Neuronal stem cell (in vitro differentiated cells): ENCODE measurements at regions not wholly inside any gene's neighbourhood (a gene's known extent, or its start where the extent isn't known, plus 50 kb on each side); places are given as distances from the start of the nearest gene placed in this dataset.

ENCODE experiments used
- DNase-seq: peaks from one replicate; pipeline ENCODE4 v3.0.0-alpha.2; 2013; ENCODE audit warnings: low spot score
- H2AFZ ChIP-seq: one replicate; pipeline ENCODE4 v1.6.1; 2013; ENCODE audit warnings: mild to moderate bottlenecking, low read length, inconsistent platforms
- H2AK5ac ChIP-seq: 2 replicates; pipeline ENCODE4 v1.6.1; 2013; ENCODE audit warnings: low read depth, mild to moderate bottlenecking, inconsistent platforms, low read length, moderate library complexity, mixed read lengths
- H2BK120ac ChIP-seq: 2 replicates; pipeline ENCODE4 v1.6.1; 2013; ENCODE audit warnings: low read depth, mild to moderate bottlenecking, inconsistent platforms, low read length, moderate library complexity, mixed read lengths
- H2BK12ac ChIP-seq: one replicate; pipeline ENCODE4 v1.6.1; 2013; ENCODE audit warnings: low read length, inconsistent platforms
- H2BK15ac ChIP-seq: 2 replicates; pipeline ENCODE4 v1.6.1; 2013; ENCODE audit warnings: mild to moderate bottlenecking, low read length, inconsistent platforms, mixed read lengths
- H2BK5ac ChIP-seq: one replicate; pipeline ENCODE4 v1.6.1; 2013; ENCODE audit warnings: inconsistent platforms, mild to moderate bottlenecking, low read length, moderate library complexity
- H3K14ac ChIP-seq: one replicate; pipeline ENCODE4 v1.6.1; 2013; ENCODE audit warnings: low read length, inconsistent platforms
- H3K18ac ChIP-seq: 2 replicates; pipeline ENCODE4 v1.6.1; 2013; ENCODE audit warnings: low read length, inconsistent platforms
- H3K23ac ChIP-seq: 2 replicates; pipeline ENCODE4 v1.6.1; 2013; ENCODE audit warnings: low read depth, mild to moderate bottlenecking, mixed read lengths, low read length, inconsistent platforms; ENCODE audit not compliant: poor library complexity
- H3K27ac ChIP-seq: replicated peaks from 3 replicates; pipeline ENCODE4 v1.5.1; 2013; ENCODE audit warnings: low read length, inconsistent platforms
- H3K27me3 ChIP-seq, 3 experiments: 2 replicates each; pipeline ENCODE4 v1.6.1; 2013; ENCODE audit warnings: low read length in 3 of 3, mild to moderate bottlenecking in 2 of 3, inconsistent platforms in 1 of 3, low read depth in 1 of 3, mixed read lengths in 1 of 3, moderate library complexity in 1 of 3; ENCODE audit not compliant: control insufficient read depth in 3 of 3, insufficient read depth in 3 of 3
- H3K36me3 ChIP-seq, 2 donors: replicated peaks in 1 of 2; 2 replicates each; pipeline ENCODE4 v1.6.1; 2013; ENCODE audit warnings: low read length in 2 of 2; ENCODE audit not compliant: control insufficient read depth in 2 of 2, insufficient read depth in 2 of 2
- H3K4ac ChIP-seq: 2 replicates; pipeline ENCODE4 v1.6.1; 2013; ENCODE audit warnings: inconsistent platforms, mild to moderate bottlenecking, low read length, moderate library complexity
- H3K4me1 ChIP-seq, 2 donors: 1 replicate in 1 of 2; 2 replicates in 1 of 2; pipeline ENCODE4 v1.6.1; 2013; ENCODE audit warnings: low read length in 2 of 2, low read depth in 1 of 2; ENCODE audit not compliant: control insufficient read depth in 2 of 2, insufficient read depth in 1 of 2
- H3K4me2 ChIP-seq: one replicate; pipeline ENCODE4 v1.6.1; 2013; ENCODE audit warnings: mild to moderate bottlenecking, low read length, inconsistent platforms; ENCODE audit not compliant: insufficient read depth, poor library complexity, severe bottlenecking
- H3K4me3 ChIP-seq, 2 donors: 2 replicates each; pipeline ENCODE4 v1.5.1; 2013; ENCODE audit warnings: low read length in 2 of 2, mild to moderate bottlenecking in 2 of 2, inconsistent platforms in 1 of 2, moderate library complexity in 1 of 2
- H3K79me1 ChIP-seq: one replicate; pipeline ENCODE4 v1.6.1; 2013; ENCODE audit warnings: low read depth, mild to moderate bottlenecking, inconsistent platforms, low read length, moderate library complexity
- H3K9ac ChIP-seq: one replicate; pipeline ENCODE4 v1.6.1; 2013; ENCODE audit warnings: mild to moderate bottlenecking, low read depth, low read length, inconsistent platforms; ENCODE audit not compliant: poor library complexity
- H3K9me3 ChIP-seq, 2 donors: replicated peaks in 1 of 2; 2 replicates each; pipeline versions ENCODE3 to v1.6.1; 2013; ENCODE audit warnings: low read length in 2 of 2, mild to moderate bottlenecking in 2 of 2, inconsistent platforms in 1 of 2, low read depth in 1 of 2, mixed read lengths in 1 of 2, moderate library complexity in 1 of 2; ENCODE audit not compliant: control insufficient read depth in 2 of 2, insufficient read depth in 1 of 2
- H4K8ac ChIP-seq: one replicate; pipeline ENCODE4 v1.6.1; 2013; ENCODE audit warnings: low read depth, mild to moderate bottlenecking, inconsistent platforms, low read length, moderate library complexity
- H4K91ac ChIP-seq: one replicate; pipeline ENCODE4 v1.6.1; 2013; ENCODE audit warnings: low read length, low read depth, mild to moderate bottlenecking, inconsistent platforms; ENCODE audit not compliant: poor library complexity
- WGBS, 2 donors: extraction: QIAGEN DNeasy Blood & Tissue Kit; methylation state at CpG; one replicate each; pipeline ENCODE4 v1.1.7; 2013; ENCODE audit warnings: missing lambda C conversion rate in 2 of 2, mixed read lengths in 1 of 2; ENCODE audit not compliant: insufficient read length in 2 of 2, insufficient replicate concordance in 1 of 2; ENCODE audit errors: extremely low coverage in 2 of 2; 5-methylcytosine and 5-hydroxymethylcytosine counted together

GRCh38 chr3:39752751-39753150 lies 56.7 kb upstream of the MYRIP start:
- no peaks in the 10 kb centered on the region for H3K27me3 ChIP-seq
- no peak overlapping the region for H3K4me2 ChIP-seq
- H2BK120ac ChIP-seq: no peak overlapping the region
- H3K27ac ChIP-seq: no peak overlapping the region
- no CpG with 5 or more reads among the region's 1 CpG for WGBS, 2 donors
- no peak overlapping the region for H3K18ac ChIP-seq
- no peak for DNase-seq
- no peak overlapping the region for H4K91ac ChIP-seq
- no peak overlapping the region for H3K9ac ChIP-seq
- H2AK5ac ChIP-seq: no peak overlapping the region
- no peak overlapping the region for H3K4ac ChIP-seq
- no peak overlapping the region for H3K14ac ChIP-seq
- no peak overlapping the region for H2AFZ ChIP-seq
- no peaks in the 10 kb centered on the region for H3K79me1 ChIP-seq
- no peaks in the 10 kb centered on the region for H3K9me3 ChIP-seq
- H4K8ac ChIP-seq: no peak overlapping the region
- no peak overlapping the region for H2BK15ac ChIP-seq
- H3K4me1 ChIP-seq: no peaks in the 10 kb centered on the region
- no peaks in the 10 kb centered on the region for H3K36me3 ChIP-seq
- no peak overlapping the region for H2BK5ac ChIP-seq
- H3K4me3 ChIP-seq: no peak overlapping the region
- no peak overlapping the region for H2BK12ac ChIP-seq
- no peak overlapping the region for H3K23ac ChIP-seq

- Histone ChIP-seq H3K4ac (no peak overlapping the region), H2AK5ac (no peak overlapping the region)
Measured at GRCh38 chr3:39753391-39753790, 56.0 kb upstream of the MYRIP start.

GRCh38 chr3:39754549-39754948 lies 54.9 kb upstream of the MYRIP start:
- no peaks in the 10 kb centered on the region for H3K79me1 ChIP-seq
- H3K14ac ChIP-seq: no peak overlapping the region
- no peak overlapping the region for H4K91ac ChIP-seq
- no peak overlapping the region for H3K4ac ChIP-seq
- H2BK12ac ChIP-seq: no peak overlapping the region
- H2BK15ac ChIP-seq: no peak overlapping the region
- H2BK5ac ChIP-seq: no peak overlapping the region
- H3K27ac ChIP-seq: no peak overlapping the region
- H3K23ac ChIP-seq: no peak overlapping the region
- no peaks in the 10 kb centered on the region for H3K27me3 ChIP-seq
- no peak for DNase-seq
- H3K36me3 ChIP-seq: no peaks in the 10 kb centered on the region
- H3K4me3 ChIP-seq: no peak overlapping the region
- no peak overlapping the region for H3K4me2 ChIP-seq
- no peaks in the 10 kb centered on the region for H3K4me1 ChIP-seq
- H3K9ac ChIP-seq: no peak overlapping the region
- no peak overlapping the region for H2AK5ac ChIP-seq
- no peak overlapping the region for H2BK120ac ChIP-seq
- H3K18ac ChIP-seq: no peak overlapping the region
- no peaks in the 10 kb centered on the region for H3K9me3 ChIP-seq
- WGBS, 2 donors: no CpG with 5 or more reads among the region's 3 CpGs
- no peak overlapping the region for H4K8ac ChIP-seq
- H2AFZ ChIP-seq: no peak overlapping the region

More at GRCh38 chr3:39753391-39753790, 56.0 kb upstream of the MYRIP start:
- Histone ChIP-seq H2BK12ac (no peak overlapping the region), H2BK5ac (no peak overlapping the region), H3K4me1 (no peaks in the 10 kb centered on the region), H2BK120ac (no peak overlapping the region), H3K4me2 (no peak overlapping the region), H3K27me3 (no peaks in the 10 kb centered on the region), H3K36me3 (no peaks in the 10 kb centered on the region), H2AFZ (no peak overlapping the region), H3K4me3 (no peak overlapping the region), H3K9ac (no peak overlapping the region), H3K79me1 (no peaks in the 10 kb centered on the region), H4K8ac (no peak overlapping the region), H4K91ac (no peak overlapping the region), H2BK15ac (no peak overlapping the region), H3K23ac (no peak overlapping the region), H3K18ac (no peak overlapping the region), H3K9me3 (no peaks in the 10 kb centered on the region), H3K14ac (no peak overlapping the region), H3K27ac (no peak overlapping the region)
- no peak for DNase-seq
- WGBS, 2 donors: no CpG with 5 or more reads among the region's 1 CpG

GRCh38 chr3:39755100-39755499 lies 54.3 kb upstream of the MYRIP start:
- Histone ChIP-seq H3K9ac (no peak overlapping the region), H3K36me3 (no peaks in the 10 kb centered on the region), H2BK120ac (no peak overlapping the region), H3K9me3 (no peaks in the 10 kb centered on the region), H3K79me1 (no peaks in the 10 kb centered on the region), H2BK12ac (no peak overlapping the region), H3K27ac (no peak overlapping the region), H3K4me3 (no peak overlapping the region), H4K91ac (no peak overlapping the region), H4K8ac (no peak overlapping the region), H3K4me1 (no peaks in the 10 kb centered on the region), H3K23ac (no peak overlapping the region), H3K27me3 (no peaks in the 10 kb centered on the region), H3K4ac (no peak overlapping the region), H3K4me2 (no peak overlapping the region), H2BK5ac (no peak overlapping the region), H2BK15ac (no peak overlapping the region), H3K14ac (no peak overlapping the region), H2AK5ac (no peak overlapping the region), H3K18ac (no peak overlapping the region), H2AFZ (no peak overlapping the region)
- DNase-seq: no peak
- no CpG with 5 or more reads among the region's 1 CpG for whole genome bisulfite sequencing, 2 donors
